ENCODE measurements at regions not wholly inside any gene's neighbourhood (a gene's known extent, or its start where the extent isn't known, plus 50 kb on each side); places are given as distances from the start of the nearest gene placed in this dataset.

DNA sequence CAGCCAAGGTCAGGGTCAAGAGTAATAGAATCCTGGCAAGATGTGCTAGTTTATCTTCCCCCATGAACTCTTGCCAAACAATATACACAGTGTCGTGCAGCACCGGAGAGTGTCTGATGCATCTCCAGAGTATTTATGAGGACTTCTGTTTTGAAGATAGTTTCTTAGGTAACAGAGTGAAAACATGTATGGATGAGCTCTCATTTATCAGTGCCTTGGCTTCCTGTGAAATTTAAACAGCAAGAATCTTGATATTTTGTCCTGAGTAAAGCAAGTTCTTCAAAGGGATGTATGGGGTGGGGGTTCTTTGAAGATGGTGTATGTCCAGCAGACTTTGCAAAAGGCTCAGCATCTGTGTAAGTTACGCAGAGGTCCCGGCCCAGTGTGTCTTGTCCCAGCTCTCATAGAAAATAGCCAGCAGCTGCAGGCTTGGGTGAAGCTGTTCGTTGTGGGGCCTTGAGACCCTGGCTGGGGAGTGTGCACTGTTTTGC, 361.0 kb upstream of the NT5C1B start:
- Histone ChIP-seq H3K4me3 (ENCODE audit: low read length) (no peak overlapping the region), H2AFZ (ENCODE audit: low read depth, low read length) (no peak overlapping the region), H3K9me2 (ENCODE audit: insufficient read depth, low read length) (no peaks in the 10 kb centered on the region), H3F3A (ENCODE audit: insufficient read depth, low read length, poor library complexity, severe bottlenecking) (no peaks in the 10 kb centered on the region), H3K79me2 (replicated peaks; ENCODE audit: insufficient read depth, low read length) (no peaks in the 10 kb centered on the region), H3K9ac (ENCODE audit: low read length) (no peak overlapping the region), H3K36me3 (ENCODE audit: insufficient read depth, low read length) (no peaks in the 10 kb centered on the region), H3K27me3 (ENCODE audit: insufficient read depth, low read depth, low read length) (no peaks in the 10 kb centered on the region), H3K4me2 (ENCODE audit: low read length) (no peak overlapping the region), H3K9me3 (ENCODE audit: low read length) (no peaks in the 10 kb centered on the region), H4K20me1 (ENCODE audit: insufficient read depth) (no peaks in the 10 kb centered on the region), H3K27ac (ENCODE audit: low read length) (no peak overlapping the region)
- TF ChIP-seq RAD21 (conservative IDR thresholded peaks at IDR 0.05) (no peak), EP300 (conservative IDR thresholded peaks at IDR 0.05; ENCODE audit: poor library complexity, severe bottlenecking) (no peak), SMC3 (conservative IDR thresholded peaks at IDR 0.05; ENCODE audit: poor library complexity) (no peak), TAF1 (IDR thresholded peaks at IDR 0.05; ENCODE audit: low read depth) (no peak), EZH2 (IDR thresholded peaks at IDR 0.05; ENCODE audit: borderline replicate concordance, insufficient read depth, low read length, poor library complexity, severe bottlenecking) (no peak), MXI1 (conservative IDR thresholded peaks at IDR 0.05; ENCODE audit: poor library complexity, severe bottlenecking) (no peak), POLR2AphosphoS5 (IDR thresholded peaks at IDR 0.05) (no peak)
- TF ChIP-seq, protein P1, sequence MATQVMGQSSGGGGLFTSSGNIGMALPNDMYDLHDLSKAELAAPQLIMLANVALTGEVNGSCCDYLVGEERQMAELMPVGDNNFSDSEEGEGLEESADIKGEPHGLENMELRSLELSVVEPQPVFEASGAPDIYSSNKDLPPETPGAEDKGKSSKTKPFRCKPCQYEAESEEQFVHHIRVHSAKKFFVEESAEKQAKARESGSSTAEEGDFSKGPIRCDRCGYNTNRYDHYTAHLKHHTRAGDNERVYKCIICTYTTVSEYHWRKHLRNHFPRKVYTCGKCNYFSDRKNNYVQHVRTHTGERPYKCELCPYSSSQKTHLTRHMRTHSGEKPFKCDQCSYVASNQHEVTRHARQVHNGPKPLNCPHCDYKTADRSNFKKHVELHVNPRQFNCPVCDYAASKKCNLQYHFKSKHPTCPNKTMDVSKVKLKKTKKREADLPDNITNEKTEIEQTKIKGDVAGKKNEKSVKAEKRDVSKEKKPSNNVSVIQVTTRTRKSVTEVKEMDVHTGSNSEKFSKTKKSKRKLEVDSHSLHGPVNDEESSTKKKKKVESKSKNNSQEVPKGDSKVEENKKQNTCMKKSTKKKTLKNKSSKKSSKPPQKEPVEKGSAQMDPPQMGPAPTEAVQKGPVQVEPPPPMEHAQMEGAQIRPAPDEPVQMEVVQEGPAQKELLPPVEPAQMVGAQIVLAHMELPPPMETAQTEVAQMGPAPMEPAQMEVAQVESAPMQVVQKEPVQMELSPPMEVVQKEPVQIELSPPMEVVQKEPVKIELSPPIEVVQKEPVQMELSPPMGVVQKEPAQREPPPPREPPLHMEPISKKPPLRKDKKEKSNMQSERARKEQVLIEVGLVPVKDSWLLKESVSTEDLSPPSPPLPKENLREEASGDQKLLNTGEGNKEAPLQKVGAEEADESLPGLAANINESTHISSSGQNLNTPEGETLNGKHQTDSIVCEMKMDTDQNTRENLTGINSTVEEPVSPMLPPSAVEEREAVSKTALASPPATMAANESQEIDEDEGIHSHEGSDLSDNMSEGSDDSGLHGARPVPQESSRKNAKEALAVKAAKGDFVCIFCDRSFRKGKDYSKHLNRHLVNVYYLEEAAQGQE (IDR thresholded peaks at IDR 0.05; ENCODE audit: borderline replicate concordance): no peak

GRCh38 chr2:18949871-18950270, 360.5 kb upstream of the NT5C1B start:
- Histone ChIP-seq H3K36me3 (ENCODE audit: insufficient read depth, low read length) (no peaks in the 10 kb centered on the region), H3K4me3 (ENCODE audit: low read length) (no peak overlapping the region), H3K27me3 (ENCODE audit: insufficient read depth, low read depth, low read length) (no peaks in the 10 kb centered on the region), H3K9me3 (ENCODE audit: low read length) (no peaks in the 10 kb centered on the region), H3K9me2 (ENCODE audit: insufficient read depth, low read length) (no peaks in the 10 kb centered on the region), H3K79me2 (replicated peaks; ENCODE audit: insufficient read depth, low read length) (no peaks in the 10 kb centered on the region), H3F3A (ENCODE audit: insufficient read depth, low read length, poor library complexity, severe bottlenecking) (no peaks in the 10 kb centered on the region), H3K9ac (ENCODE audit: low read length) (no peak overlapping the region), H3K4me2 (ENCODE audit: low read length) (no peak overlapping the region), H4K20me1 (ENCODE audit: insufficient read depth) (no peaks in the 10 kb centered on the region), H3K27ac (ENCODE audit: low read length) (no peak overlapping the region), H2AFZ (ENCODE audit: low read depth, low read length) (no peak overlapping the region)
- no peak for TF ChIP-seq RAD21 (conservative IDR thresholded peaks at IDR 0.05)
- TF ChIP-seq MXI1 (conservative IDR thresholded peaks at IDR 0.05; ENCODE audit: poor library complexity, severe bottlenecking): no peak
- TF ChIP-seq EP300 (conservative IDR thresholded peaks at IDR 0.05; ENCODE audit: poor library complexity, severe bottlenecking): no peak
- no peak for TF ChIP-seq POLR2AphosphoS5 (IDR thresholded peaks at IDR 0.05)
- TF ChIP-seq, protein P2, sequence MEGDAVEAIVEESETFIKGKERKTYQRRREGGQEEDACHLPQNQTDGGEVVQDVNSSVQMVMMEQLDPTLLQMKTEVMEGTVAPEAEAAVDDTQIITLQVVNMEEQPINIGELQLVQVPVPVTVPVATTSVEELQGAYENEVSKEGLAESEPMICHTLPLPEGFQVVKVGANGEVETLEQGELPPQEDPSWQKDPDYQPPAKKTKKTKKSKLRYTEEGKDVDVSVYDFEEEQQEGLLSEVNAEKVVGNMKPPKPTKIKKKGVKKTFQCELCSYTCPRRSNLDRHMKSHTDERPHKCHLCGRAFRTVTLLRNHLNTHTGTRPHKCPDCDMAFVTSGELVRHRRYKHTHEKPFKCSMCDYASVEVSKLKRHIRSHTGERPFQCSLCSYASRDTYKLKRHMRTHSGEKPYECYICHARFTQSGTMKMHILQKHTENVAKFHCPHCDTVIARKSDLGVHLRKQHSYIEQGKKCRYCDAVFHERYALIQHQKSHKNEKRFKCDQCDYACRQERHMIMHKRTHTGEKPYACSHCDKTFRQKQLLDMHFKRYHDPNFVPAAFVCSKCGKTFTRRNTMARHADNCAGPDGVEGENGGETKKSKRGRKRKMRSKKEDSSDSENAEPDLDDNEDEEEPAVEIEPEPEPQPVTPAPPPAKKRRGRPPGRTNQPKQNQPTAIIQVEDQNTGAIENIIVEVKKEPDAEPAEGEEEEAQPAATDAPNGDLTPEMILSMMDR (IDR thresholded peaks at IDR 0.05; ENCODE audit: poor library complexity, severe bottlenecking): no peak
- TF ChIP-seq EZH2 (IDR thresholded peaks at IDR 0.05; ENCODE audit: borderline replicate concordance, insufficient read depth, low read length, poor library complexity, severe bottlenecking): no peak
- no peak for TF ChIP-seq SMC3 (conservative IDR thresholded peaks at IDR 0.05; ENCODE audit: poor library complexity)
- TF ChIP-seq, protein P1 (IDR thresholded peaks at IDR 0.05; ENCODE audit: borderline replicate concordance): no peak
- TF ChIP-seq TAF1 (IDR thresholded peaks at IDR 0.05; ENCODE audit: low read depth): no peak

Measured in neural cell (in vitro differentiated cells).